ENCODE measurements at regions not wholly inside any gene's neighbourhood (a gene's known extent, or its start where the extent isn't known, plus 50 kb on each side); places are given as distances from the start of the nearest gene placed in this dataset.

GRCh38 chr2:200174433-200175216 lies 131.9 kb upstream of the SPATS2L start:
- ChIA-PET CTCF (no interaction called here), POLR2A (no interaction called here)
- Histone ChIP-seq H3K4me1 (ENCODE audit: insufficient read depth, low read length) (no peaks in the 10 kb centered on the region), H3K4me3 (ENCODE audit: low read length) (no peak overlapping the region), H3K36me3 (ENCODE audit: insufficient read depth, low read length) (no peaks in the 10 kb centered on the region), H3K27ac (ENCODE audit: low read depth in 1 of 2, low read length in 2 of 2) (no peak overlapping the region), H3K27me3 (ENCODE audit: control insufficient read depth in 1 of 2, insufficient read depth in 2 of 2, low read length in 2 of 2) (peaks cover 0 to 5% of the 10 kb centered on the region in 2 experiments), H3K9me3 (ENCODE audit: control insufficient read depth in 1 of 2, insufficient read depth in 1 of 2, low read length in 2 of 2) (peaks cover 0 to 4% of the 10 kb centered on the region in 2 experiments)
- Mint-ChIP-seq H3K27me3 (peaks cover 9% of the 10 kb centered on the region), H3K27ac (no peak overlapping the region), H3K4me3 (no peak overlapping the region), H3K9me3 (no peaks in the 10 kb centered on the region), H3K4me1 (ENCODE audit: low read depth) (no peaks in the 10 kb centered on the region), H3K36me3 (ENCODE audit: low read depth) (no peaks in the 10 kb centered on the region)
- ATAC-seq (ENCODE audit: poor library complexity) (no peak), DNase-seq (no peak)
- intact Hi-C loops (cut with DNase I, micrococcal nuclease) = no loop called here
- TF ChIP-seq CTCF (IDR thresholded peaks at IDR 0.05) = no peak

GRCh38 chr2:200177971-200178911 lies 128.3 kb upstream of the SPATS2L start:
- peaks cover 0 to 8% of the 10 kb centered on the region in 2 experiments for H3K9me3 ChIP-seq (ENCODE audit: control insufficient read depth in 1 of 2, insufficient read depth in 1 of 2, low read length in 2 of 2)
- no peak overlapping the region for H3K27ac ChIP-seq (ENCODE audit: low read depth in 1 of 2, low read length in 2 of 2)
- ATAC-seq (ENCODE audit: poor library complexity) = no peak
- CTCF ChIA-PET = interaction anchor here (0.9 kb wide), 1 partner anchor 10 kb away, joined by 3 read pairs; no protein-coding TSS in a partner anchor
- Mint-ChIP-seq H3K9me3 (no peaks in the 10 kb centered on the region), H3K36me3 (ENCODE audit: low read depth) (no peaks in the 10 kb centered on the region), H3K4me3 (no peak overlapping the region), H3K4me1 (ENCODE audit: low read depth) (no peaks in the 10 kb centered on the region), H3K27me3 (peaks cover 29% of the 10 kb centered on the region), H3K27ac (no peak overlapping the region)
- TF ChIP-seq CTCF (IDR thresholded peaks at IDR 0.05) = no peak
- no peaks in the 10 kb centered on the region for H3K4me1 ChIP-seq (ENCODE audit: insufficient read depth, low read length)
- no peak for DNase-seq
- POLR2A ChIA-PET = no interaction called here
- peaks cover 5 to 11% of the 10 kb centered on the region in 2 experiments for H3K27me3 ChIP-seq (ENCODE audit: control insufficient read depth in 1 of 2, insufficient read depth in 2 of 2, low read length in 2 of 2)
- intact Hi-C loops (cut with DNase I, micrococcal nuclease) = no loop called here
- no peak overlapping the region for H3K4me3 ChIP-seq (ENCODE audit: low read length)
- H3K36me3 ChIP-seq (ENCODE audit: insufficient read depth, low read length) = no peaks in the 10 kb centered on the region

- Histone ChIP-seq H3K36me3 (ENCODE audit: insufficient read depth, low read length) (no peaks in the 10 kb centered on the region), H3K4me1 (ENCODE audit: insufficient read depth, low read length) (no peaks in the 10 kb centered on the region), H3K27ac (ENCODE audit: low read depth in 1 of 2, low read length in 2 of 2) (no peak overlapping the region), H3K9me3 (ENCODE audit: control insufficient read depth in 1 of 2, insufficient read depth in 1 of 2, low read length in 2 of 2) (peaks cover 0 to 8% of the 10 kb centered on the region in 2 experiments), H3K27me3 (ENCODE audit: control insufficient read depth in 1 of 2, insufficient read depth in 2 of 2, low read length in 2 of 2) (peaks cover 5 to 11% of the 10 kb centered on the region in 2 experiments), H3K4me3 (ENCODE audit: low read length) (no peak overlapping the region)
- Mint-ChIP-seq H3K27me3 (peaks cover 30% of the 10 kb centered on the region), H3K27ac (no peak overlapping the region), H3K4me1 (ENCODE audit: low read depth) (no peaks in the 10 kb centered on the region), H3K4me3 (no peak overlapping the region), H3K9me3 (no peaks in the 10 kb centered on the region), H3K36me3 (ENCODE audit: low read depth) (no peaks in the 10 kb centered on the region)
- DNase-seq = no peak
- TF ChIP-seq CTCF (IDR thresholded peaks at IDR 0.05) = no peak
- intact Hi-C loops (cut with DNase I, micrococcal nuclease) = no loop called here
- ATAC-seq (ENCODE audit: poor library complexity) = no peak
- ChIA-PET CTCF (no interaction called here), POLR2A (no interaction called here)
These were observed 127.3 kb upstream of the SPATS2L start for GRCh38 chr2:200179151-200179550.

All from CD4-positive, alpha-beta T cell (primary cell).